GM10266 (cell line): ENCODE measurements at regions not wholly inside any gene's neighbourhood (a gene's known extent, or its start where the extent isn't known, plus 50 kb on each side); places are given as distances from the start of the nearest gene placed in this dataset.

Experiments used
- DNase-seq: peaks from one replicate; pipeline ENCODE4 v3.0.0; 2012; ENCODE audit errors: extremely low spot score
- TF ChIP-seq, protein P1 (sequence below): IDR thresholded peaks from 2 replicates; pipeline ENCODE4 v1.5.1; 2012; ENCODE audit warnings: mild to moderate bottlenecking, low read depth; ENCODE audit not compliant: control insufficient read depth, insufficient read depth; ENCODE audit errors: missing control alignments

DNA sequence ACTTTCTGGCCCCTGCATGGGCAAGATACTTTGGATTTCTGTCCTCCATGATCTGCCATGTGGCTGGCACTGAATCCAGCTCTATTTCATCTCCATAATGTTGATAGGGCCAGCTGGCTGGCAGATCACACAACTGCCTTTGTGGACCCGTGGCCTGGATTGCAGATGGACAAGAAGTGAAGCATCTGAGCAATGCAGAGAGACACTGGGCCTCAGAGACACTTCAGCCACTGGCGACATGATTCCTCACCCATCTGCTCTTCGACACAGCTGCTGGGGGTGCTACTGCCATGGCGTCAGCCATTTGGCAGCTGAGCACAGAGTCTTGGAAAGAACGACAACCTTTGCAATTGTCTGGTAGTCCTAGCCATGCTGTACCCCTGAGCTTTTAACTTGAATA lies 79.5 kb upstream of the MYO16 start:
- TF ChIP-seq, protein P1, sequence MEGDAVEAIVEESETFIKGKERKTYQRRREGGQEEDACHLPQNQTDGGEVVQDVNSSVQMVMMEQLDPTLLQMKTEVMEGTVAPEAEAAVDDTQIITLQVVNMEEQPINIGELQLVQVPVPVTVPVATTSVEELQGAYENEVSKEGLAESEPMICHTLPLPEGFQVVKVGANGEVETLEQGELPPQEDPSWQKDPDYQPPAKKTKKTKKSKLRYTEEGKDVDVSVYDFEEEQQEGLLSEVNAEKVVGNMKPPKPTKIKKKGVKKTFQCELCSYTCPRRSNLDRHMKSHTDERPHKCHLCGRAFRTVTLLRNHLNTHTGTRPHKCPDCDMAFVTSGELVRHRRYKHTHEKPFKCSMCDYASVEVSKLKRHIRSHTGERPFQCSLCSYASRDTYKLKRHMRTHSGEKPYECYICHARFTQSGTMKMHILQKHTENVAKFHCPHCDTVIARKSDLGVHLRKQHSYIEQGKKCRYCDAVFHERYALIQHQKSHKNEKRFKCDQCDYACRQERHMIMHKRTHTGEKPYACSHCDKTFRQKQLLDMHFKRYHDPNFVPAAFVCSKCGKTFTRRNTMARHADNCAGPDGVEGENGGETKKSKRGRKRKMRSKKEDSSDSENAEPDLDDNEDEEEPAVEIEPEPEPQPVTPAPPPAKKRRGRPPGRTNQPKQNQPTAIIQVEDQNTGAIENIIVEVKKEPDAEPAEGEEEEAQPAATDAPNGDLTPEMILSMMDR: no peak
- DNase-seq: no peak

DNA sequence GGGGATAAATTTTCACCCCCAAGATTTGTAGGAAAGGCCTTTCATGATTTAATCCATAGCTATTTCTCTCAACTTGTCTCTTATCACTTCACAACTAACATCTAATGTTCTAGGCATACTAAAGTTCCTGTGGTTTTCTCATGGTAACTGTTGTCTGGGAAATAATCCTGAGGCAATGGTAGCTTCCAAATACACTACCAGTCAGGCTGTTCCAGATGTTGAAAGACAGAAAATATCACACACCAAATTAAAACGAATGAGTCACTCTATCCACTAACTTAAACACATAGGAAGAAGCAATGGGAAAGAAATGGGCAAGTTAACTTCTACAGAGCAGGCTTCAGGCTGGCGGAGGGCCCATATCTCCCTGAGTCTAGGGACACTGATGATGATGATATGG lies 77.7 kb upstream of the MYO16 start:
- DNase-seq: no peak
- TF ChIP-seq, protein P1: no peak

DNA sequence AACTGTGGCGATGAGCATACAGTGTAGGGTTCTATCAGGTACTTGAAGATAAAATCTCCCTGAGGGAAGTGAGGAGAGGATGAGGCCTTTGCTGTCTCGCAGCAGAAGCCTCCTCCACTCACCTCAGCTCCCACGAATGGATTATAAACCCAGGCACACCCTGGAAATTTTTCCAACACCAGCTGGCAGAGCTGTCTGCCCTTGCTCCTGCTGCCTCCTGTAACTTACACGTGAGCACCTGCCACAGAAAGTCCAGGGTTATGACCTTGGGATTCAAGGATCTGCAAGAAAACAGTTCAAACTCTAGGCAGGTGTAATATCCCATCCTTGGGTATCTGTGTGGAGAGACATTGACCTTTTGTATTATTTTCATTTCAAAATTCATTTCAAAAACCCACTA lies 70.9 kb upstream of the MYO16 start:
- TF ChIP-seq, protein P1: no peak
- DNase-seq: no peak

DNA sequence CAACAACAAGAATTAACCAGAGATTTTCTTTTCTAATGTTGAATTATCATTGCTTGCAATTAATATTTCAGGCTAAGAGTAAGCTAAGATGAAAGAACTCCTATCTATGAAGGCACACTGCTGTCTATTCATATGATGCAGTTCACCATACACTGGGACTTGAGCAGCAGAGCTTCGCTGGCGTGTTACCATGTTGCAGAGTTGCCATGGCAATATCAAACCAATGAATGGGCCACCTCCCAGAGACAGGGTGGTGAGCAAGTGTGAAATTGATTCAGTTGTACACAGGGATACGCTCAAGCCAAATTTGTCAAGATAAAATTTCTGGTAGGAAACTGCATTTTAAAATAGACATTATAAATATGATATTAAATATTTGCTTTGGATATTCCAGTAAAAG lies 69.3 kb upstream of the MYO16 start:
- no peak for DNase-seq
- TF ChIP-seq, protein P1: no peak

DNA sequence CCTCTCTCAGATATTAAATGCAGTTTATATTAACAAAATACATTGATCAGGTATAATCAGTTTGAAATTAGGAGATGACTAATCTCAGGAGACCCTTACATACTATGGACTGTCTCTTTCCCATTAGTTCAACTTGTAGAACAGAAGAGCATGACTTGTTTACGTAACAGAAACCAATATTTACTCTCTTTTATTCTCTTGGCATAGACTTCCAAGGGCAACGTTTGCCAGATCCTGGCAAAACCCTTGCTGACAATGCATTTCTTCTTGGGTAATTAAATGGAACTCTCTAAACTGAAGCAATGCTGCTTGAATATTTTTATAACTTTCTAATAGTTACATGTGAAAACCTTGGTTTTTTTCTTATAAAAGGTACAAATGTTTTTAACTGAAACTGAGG lies 68.3 kb upstream of the MYO16 start:
- no peak for DNase-seq
- TF ChIP-seq, protein P1: no peak

- TF ChIP-seq, protein P1: no peak
- no peak for DNase-seq
These were observed 62.8 kb upstream of the MYO16 start for GRCh38 chr13:108566413-108567170.

DNA sequence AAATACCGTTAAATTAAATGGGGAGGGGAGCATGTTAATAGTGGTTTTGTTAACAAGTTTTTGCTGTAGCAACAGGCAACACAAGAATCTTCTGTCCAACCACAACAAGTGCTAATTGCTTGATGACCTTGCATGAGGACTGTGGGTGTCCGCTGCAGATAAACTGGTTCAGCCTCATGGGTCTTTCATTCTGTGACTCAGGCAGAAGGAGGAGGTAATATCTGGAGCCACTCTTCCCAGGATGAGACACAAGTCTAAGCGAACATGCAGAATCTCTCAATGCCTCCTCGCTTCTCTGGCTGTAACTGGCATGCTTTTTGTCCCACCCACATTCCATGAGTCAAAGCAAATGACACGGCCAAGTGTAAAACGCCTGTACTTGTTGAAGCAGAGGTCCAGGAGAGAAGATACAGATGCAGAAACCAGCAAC lies 56.6 kb upstream of the MYO16 start:
- TF ChIP-seq, protein P1: no peak
- no peak for DNase-seq
